ENCODE measurements at regions not wholly inside any gene's neighbourhood (a gene's known extent, or its start where the extent isn't known, plus 50 kb on each side); places are given as distances from the start of the nearest gene placed in this dataset.
"Not testable (repeated sequence)": the region's sequence is repeated elsewhere in the genome, so short reads cannot be mapped to it uniquely, and the experiment has no call there.

DNA sequence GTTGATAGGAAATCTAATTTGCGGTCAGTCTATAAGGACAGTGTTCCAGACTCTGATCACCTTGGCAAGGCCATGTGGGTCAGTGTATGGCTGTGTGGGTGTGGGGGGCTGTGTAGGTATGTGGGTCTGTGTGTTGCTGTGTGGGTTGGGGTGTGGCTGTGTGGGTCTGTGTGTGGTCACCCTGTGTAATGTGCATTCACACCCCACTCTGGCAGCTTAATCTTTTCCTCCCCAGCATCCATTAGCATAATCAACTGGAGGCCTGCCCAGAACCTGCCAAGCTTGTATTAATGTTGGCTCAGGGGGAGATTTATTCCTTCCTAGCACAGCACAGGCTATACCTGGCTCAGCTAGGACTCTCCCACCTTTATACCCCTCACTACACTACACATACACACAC, 203.2 kb downstream of the TUBA3C start:
- no peak for DNase-seq (ENCODE audit: low read depth)
- no peak overlapping the region for H3K4me3 ChIP-seq (ENCODE audit: low read depth, low read length)
- TF ChIP-seq, protein P1, sequence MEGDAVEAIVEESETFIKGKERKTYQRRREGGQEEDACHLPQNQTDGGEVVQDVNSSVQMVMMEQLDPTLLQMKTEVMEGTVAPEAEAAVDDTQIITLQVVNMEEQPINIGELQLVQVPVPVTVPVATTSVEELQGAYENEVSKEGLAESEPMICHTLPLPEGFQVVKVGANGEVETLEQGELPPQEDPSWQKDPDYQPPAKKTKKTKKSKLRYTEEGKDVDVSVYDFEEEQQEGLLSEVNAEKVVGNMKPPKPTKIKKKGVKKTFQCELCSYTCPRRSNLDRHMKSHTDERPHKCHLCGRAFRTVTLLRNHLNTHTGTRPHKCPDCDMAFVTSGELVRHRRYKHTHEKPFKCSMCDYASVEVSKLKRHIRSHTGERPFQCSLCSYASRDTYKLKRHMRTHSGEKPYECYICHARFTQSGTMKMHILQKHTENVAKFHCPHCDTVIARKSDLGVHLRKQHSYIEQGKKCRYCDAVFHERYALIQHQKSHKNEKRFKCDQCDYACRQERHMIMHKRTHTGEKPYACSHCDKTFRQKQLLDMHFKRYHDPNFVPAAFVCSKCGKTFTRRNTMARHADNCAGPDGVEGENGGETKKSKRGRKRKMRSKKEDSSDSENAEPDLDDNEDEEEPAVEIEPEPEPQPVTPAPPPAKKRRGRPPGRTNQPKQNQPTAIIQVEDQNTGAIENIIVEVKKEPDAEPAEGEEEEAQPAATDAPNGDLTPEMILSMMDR (IDR thresholded peaks at IDR 0.05; ENCODE audit: insufficient read depth, low read depth, low read length, missing control alignments), result no peak

DNA sequence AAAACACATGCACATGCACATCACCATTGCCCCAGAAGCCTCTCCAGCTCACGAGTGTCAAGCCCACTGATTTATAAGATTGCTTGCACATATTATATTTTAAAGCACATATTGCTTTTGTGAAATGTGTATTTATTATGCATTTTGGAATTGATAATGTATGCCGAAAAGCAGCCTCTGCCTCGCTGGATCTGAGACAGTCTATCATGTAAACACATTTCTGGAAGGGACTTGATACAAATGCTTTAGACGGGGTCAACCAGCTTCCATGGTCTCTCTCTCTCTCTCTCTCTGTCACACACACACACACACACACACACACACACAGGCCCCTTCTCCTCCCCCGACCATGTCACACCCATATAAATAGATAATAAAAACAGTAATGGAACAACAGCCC, 203.8 kb downstream of the TUBA3C start:
- H3K4me3 ChIP-seq (ENCODE audit: low read depth, low read length), result no peak overlapping the region
- TF ChIP-seq, protein P1 (IDR thresholded peaks at IDR 0.05; ENCODE audit: insufficient read depth, low read depth, low read length, missing control alignments), result no peak
- DNase-seq (ENCODE audit: low read depth), result no peak

DNA sequence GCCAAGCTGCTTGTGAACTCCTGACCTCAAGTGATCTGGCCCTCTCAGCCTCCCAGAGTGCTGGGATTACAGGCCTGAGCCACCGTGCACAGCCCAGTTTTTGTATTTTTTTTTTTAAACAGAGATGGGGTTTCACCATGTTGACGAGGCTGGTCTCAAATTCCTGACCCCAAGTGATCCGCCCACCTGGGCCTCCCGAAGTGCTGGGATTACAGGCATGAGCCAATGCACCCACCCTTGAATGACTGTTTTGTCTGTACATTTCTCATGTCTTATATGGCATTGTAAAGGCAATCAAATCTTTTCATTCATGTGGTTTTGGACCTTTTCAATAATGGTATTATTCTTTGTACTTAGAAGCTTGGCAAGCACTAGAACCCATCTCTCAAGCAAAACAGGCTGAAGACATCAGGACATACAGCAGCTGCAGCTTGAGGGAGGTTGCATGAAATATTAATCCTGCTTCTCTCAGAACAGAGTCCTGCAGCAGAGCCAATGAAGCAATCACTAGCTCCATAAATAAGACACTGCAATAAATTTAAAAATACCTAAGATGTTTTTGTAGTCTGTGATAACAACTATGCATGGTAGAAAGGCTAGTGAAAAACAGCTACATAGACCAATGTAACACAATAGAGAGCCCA, 209.9 kb downstream of the TUBA3C start:
- TF ChIP-seq, protein P1 (IDR thresholded peaks at IDR 0.05; ENCODE audit: insufficient read depth, low read depth, low read length, missing control alignments), result no peak
- H3K4me3 ChIP-seq (ENCODE audit: low read depth, low read length), result no peak overlapping the region
- no peak for DNase-seq (ENCODE audit: low read depth)

DNA sequence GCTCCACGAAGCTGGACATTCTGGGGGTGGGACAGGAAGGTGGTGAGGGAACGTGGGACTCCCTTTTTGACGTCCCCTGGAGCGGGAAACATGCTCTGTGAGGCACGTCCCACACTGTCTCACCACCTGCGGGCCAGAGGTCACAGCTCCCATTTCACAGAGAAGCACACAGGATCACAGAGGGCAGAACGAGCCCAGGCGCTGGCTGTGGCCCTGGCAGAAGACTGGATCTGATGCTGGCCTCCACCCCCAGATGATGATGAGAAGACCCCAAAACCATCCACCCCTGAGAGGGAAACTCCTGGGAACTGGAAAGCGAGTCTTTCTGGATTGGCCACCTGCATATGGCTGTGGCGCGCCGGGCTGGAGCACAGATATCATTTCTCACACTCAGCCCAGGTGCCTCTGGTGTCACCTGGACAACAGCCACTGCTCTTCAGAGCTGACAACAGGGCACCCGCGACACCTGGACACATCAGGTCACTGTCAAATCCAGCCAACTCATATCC, 216.2 kb downstream of the TUBA3C start:
- no peak overlapping the region for H3K4me3 ChIP-seq (ENCODE audit: low read depth, low read length)
- DNase-seq (ENCODE audit: low read depth), result no peak
- TF ChIP-seq, protein P1 (IDR thresholded peaks at IDR 0.05; ENCODE audit: insufficient read depth, low read depth, low read length, missing control alignments), result no peak

DNA sequence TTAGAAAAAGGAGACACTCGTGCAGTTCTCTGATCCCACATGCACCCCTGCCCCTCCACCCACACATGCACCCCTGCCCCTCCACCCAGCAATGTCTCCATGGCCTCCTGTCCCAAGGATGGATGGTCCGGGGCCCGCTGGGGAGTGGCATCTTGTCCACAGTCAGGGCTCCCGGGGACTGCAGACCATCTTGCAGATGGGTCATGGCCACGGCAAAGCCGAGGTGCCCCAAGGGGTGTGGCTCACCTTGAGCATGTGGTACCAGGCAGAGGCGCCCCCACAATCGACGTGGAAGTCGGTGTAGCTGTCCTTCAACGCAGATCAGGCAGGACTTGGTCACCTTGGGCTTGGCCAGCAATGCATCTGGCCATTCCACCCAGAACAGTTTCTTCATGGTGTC, 216.7 kb downstream of the TUBA3C start:
- no peak overlapping the region for H3K4me3 ChIP-seq (ENCODE audit: low read depth, low read length)
- DNase-seq (ENCODE audit: low read depth), result no peak
- TF ChIP-seq, protein P1 (IDR thresholded peaks at IDR 0.05; ENCODE audit: insufficient read depth, low read depth, low read length, missing control alignments), result no peak

DNA sequence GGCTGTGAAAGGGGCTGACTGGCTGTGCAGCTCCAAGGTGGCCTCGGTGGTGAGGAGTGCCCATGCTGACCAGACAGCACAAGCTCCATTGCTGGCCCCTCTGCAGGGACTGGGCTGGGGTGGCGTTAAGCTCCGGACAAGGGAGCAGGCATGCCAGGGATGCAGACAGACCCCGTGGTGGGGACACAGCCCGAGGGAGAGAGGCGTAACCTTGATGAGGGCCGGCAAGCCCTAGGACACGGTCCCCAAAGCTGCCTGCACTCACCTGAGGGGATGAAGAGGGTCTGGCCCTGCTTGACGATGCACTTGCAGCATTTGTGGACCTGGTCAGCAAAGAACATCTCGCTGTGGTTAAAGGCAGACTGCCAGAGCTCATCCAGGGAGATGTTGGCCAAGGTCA, 217.9 kb downstream of the TUBA3C start:
- H3K4me3 ChIP-seq (ENCODE audit: low read depth, low read length); DNase-seq (ENCODE audit: low read depth): not testable (repeated sequence)

DNA sequence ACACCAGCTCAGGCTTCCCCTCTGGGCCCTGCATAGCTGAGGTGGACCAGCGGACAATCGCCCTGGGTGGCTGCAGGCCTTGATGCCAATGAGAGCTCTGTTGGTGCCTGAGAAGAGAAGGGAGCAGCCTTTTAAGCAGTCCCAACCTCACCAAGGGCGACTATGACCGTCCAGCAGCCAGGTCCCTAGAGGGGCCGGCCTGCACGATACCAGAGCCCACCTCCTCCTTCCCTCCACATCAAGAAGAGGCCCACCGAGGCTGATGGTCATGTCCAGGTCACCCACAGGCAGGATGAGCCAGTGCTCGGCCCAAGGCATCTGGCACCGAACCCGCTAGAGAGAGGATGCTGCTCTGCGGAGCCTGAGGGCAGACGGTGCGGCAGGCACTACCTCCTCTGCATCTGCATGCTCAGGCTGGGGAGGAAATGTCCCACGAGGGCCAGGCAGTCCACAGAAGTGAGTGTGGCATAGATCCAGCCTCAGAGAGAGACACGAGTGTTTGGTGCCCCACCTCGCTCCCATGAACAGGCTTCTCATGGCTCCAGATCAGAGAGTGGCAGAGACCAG, 219.4 kb downstream of the TUBA3C start:
- H3K4me3 ChIP-seq (ENCODE audit: low read depth, low read length), result no peak overlapping the region
- DNase-seq (ENCODE audit: low read depth), result no peak
- TF ChIP-seq, protein P1 (IDR thresholded peaks at IDR 0.05; ENCODE audit: insufficient read depth, low read depth, low read length, missing control alignments), result no peak
